ENCODE measurements at regions not wholly inside any gene's neighbourhood (a gene's known extent, or its start where the extent isn't known, plus 50 kb on each side); places are given as distances from the start of the nearest gene placed in this dataset.
"Not testable (repeated sequence)": the region's sequence is repeated elsewhere in the genome, so short reads cannot be mapped to it uniquely, and the experiment has no call there.

DNA sequence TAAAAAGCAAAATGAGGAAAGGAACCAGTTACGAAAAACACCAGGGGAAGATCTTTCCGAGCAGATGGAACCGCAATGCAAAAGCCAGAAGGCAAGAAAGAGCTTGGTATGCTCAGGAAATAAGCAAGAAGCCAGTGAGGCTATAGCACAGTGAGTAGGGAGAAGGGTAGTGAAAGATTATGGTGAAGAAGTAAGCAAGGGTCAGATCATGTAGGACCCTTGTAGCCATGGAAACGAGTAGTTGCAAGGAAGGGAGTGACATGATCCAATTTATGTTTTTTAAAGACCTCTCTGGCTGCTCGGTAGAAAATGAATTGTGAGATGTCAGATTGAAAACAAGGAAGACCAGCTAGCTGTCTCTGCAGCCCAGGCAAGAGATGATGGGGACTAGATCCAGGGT, 143.3 kb downstream of the USP31 start:
- Histone ChIP-seq H3K4me3 (no peak overlapping the region), H3K4me1 (no peaks in the 10 kb centered on the region), H3K27ac (no peak overlapping the region), H3K27me3 (peaks cover 0 to 17% (median 0%) of the 10 kb centered on the region in 9 donors), H3K9me3 (no peaks in the 10 kb centered on the region), H3K36me3 (no peaks in the 10 kb centered on the region)
- intact Hi-C loops (cut with DNase I), result no loop called here
- 58 to 78% (median 71%) methylated on average over 5 of the region's 5 CpGs for WGBS, 4 donors
- TF ChIP-seq POLR2A (IDR thresholded peaks at IDR 0.05), result no peak
- TF ChIP-seq, protein P1, sequence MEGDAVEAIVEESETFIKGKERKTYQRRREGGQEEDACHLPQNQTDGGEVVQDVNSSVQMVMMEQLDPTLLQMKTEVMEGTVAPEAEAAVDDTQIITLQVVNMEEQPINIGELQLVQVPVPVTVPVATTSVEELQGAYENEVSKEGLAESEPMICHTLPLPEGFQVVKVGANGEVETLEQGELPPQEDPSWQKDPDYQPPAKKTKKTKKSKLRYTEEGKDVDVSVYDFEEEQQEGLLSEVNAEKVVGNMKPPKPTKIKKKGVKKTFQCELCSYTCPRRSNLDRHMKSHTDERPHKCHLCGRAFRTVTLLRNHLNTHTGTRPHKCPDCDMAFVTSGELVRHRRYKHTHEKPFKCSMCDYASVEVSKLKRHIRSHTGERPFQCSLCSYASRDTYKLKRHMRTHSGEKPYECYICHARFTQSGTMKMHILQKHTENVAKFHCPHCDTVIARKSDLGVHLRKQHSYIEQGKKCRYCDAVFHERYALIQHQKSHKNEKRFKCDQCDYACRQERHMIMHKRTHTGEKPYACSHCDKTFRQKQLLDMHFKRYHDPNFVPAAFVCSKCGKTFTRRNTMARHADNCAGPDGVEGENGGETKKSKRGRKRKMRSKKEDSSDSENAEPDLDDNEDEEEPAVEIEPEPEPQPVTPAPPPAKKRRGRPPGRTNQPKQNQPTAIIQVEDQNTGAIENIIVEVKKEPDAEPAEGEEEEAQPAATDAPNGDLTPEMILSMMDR (IDR thresholded peaks at IDR 0.05), result no peak
- DNase-seq (no peak), ATAC-seq (no peak)

GRCh38 chr16:22989598-22989997, 159.7 kb downstream of the USP31 start:
- no peak for DNase-seq
- TF ChIP-seq POLR2A (IDR thresholded peaks at IDR 0.05), result no peak
- TF ChIP-seq, protein P1 (IDR thresholded peaks at IDR 0.05), result no peak
- intact Hi-C loops (cut with DNase I), result no loop called here
- WGBS, 4 donors, result 66 to 73% (median 72%) methylated on average over 3 of the region's 3 CpGs
- ATAC-seq, result no peak
- Histone ChIP-seq H3K27ac (no peak overlapping the region), H3K36me3 (no peaks in the 10 kb centered on the region), H3K4me3 (no peak overlapping the region), H3K9me3 (peaks cover 0 to 18% (median 8%) of the 10 kb centered on the region in 12 donors), H3K27me3 (peaks cover 0 to 5% (median 0%) of the 10 kb centered on the region in 9 donors), H3K4me1 (no peaks in the 10 kb centered on the region)

- Histone ChIP-seq H3K4me3 (no peak overlapping the region), H3K27ac (no peak overlapping the region), H3K4me1 (no peaks in the 10 kb centered on the region), H3K36me3 (no peaks in the 10 kb centered on the region), H3K9me3 (peaks cover 0 to 39% (median 23%) of the 10 kb centered on the region in 12 donors), H3K27me3 (peaks cover 0 to 6% (median 0%) of the 10 kb centered on the region in 9 donors)
- DNase-seq, result no peak
- no peak for ATAC-seq
- WGBS, 4 donors, result 90 to 92% (median 91%) methylated on average over 2 of the region's 2 CpGs
- no peak for TF ChIP-seq POLR2A (IDR thresholded peaks at IDR 0.05)
- TF ChIP-seq, protein P1 (IDR thresholded peaks at IDR 0.05), result no peak
- intact Hi-C loops (cut with DNase I), result no loop called here
Observed at GRCh38 chr16:22983614-22984013, 165.6 kb downstream of the USP31 start.

GRCh38 chr16:22980514-22980913, 166.6 kb downstream of the HS3ST2 start:
- H3K36me3 ChIP-seq; ATAC-seq; H3K27ac ChIP-seq; intact Hi-C loops (cut with DNase I); H3K4me3 ChIP-seq; DNase-seq; H3K4me1 ChIP-seq: not testable (repeated sequence)
- WGBS, 4 donors, result 70 to 82% (median 78%) methylated on average over 3 of the region's 3 CpGs
- Histone ChIP-seq H3K27me3 (peaks cover 0 to 15% (median 0%) of the 10 kb centered on the region in 9 donors), H3K9me3 (peaks cover 0 to 33% (median 23%) of the 10 kb centered on the region in 12 donors)

GRCh38 chr16:22979038-22979437, 165.1 kb downstream of the HS3ST2 start:
- peaks cover 0 to 19% (median 12%) of the 10 kb centered on the region in 12 donors for H3K9me3 ChIP-seq
- H3K27me3 ChIP-seq, result peaks cover 0 to 21% (median 0%) of the 10 kb centered on the region in 9 donors
- H3K36me3 ChIP-seq, result no peaks in the 10 kb centered on the region
- TF ChIP-seq, protein P1 (IDR thresholded peaks at IDR 0.05), result no peak
- no peak for TF ChIP-seq POLR2A (IDR thresholded peaks at IDR 0.05)
- ATAC-seq, result no peak
- 64 to 80% (median 77%) methylated on average over 2 of the region's 2 CpGs for WGBS, 4 donors
- intact Hi-C loops (cut with DNase I), result loop anchor here in 3 of 10 donors (5.0 to 10.0 kb wide), 4 partner anchors 56 to 82 kb away; no protein-coding TSS in a partner anchor
- H3K4me3 ChIP-seq, result no peak overlapping the region
- H3K4me1 ChIP-seq, result no peaks in the 10 kb centered on the region
- no peak overlapping the region for H3K27ac ChIP-seq
- no peak for DNase-seq
